ENCODE measurements at regions not wholly inside any gene's neighbourhood (a gene's known extent, or its start where the extent isn't known, plus 50 kb on each side); places are given as distances from the start of the nearest gene placed in this dataset.
"Not testable (repeated sequence)": the region's sequence is repeated elsewhere in the genome, so short reads cannot be mapped to it uniquely, and the experiment has no call there.

- H3K27ac ChIP-seq (ENCODE audit: low read depth, low read length); H3K27me3 ChIP-seq (replicated peaks in 1 of 4; ENCODE audit: control insufficient read depth in 3 of 4, extremely low read depth in 1 of 4, insufficient read depth in 3 of 4, low read length in 3 of 4); H4K91ac ChIP-seq (replicated peaks; ENCODE audit: insufficient read length, low read length); H2BK15ac ChIP-seq (ENCODE audit: low read length); H3K4ac ChIP-seq (replicated peaks; ENCODE audit: insufficient read length, low read depth, low read length); H3K18ac ChIP-seq (ENCODE audit: extremely low read depth, low read length); H2BK20ac ChIP-seq (ENCODE audit: low read length); CTCF ChIA-PET (ENCODE audit: partially characterized antibody); FAIRE-seq; H2BK5ac ChIP-seq (ENCODE audit: low read depth, low read length); POLR2A ChIA-PET (ENCODE audit: partially characterized antibody); H3K23me2 ChIP-seq (ENCODE audit: low read depth, low read length); H3K79me1 ChIP-seq (ENCODE audit: low read depth, low read length); H3K36me3 ChIP-seq (ENCODE audit: control insufficient read depth in 2 of 4, insufficient read depth in 4 of 4, low read length in 3 of 4); H3K14ac ChIP-seq (ENCODE audit: insufficient read length); H3K56ac ChIP-seq (replicated peaks; ENCODE audit: insufficient read length, low read depth, low read length); H4K8ac ChIP-seq (ENCODE audit: extremely low read depth, insufficient read depth, low read length); H3K79me2 ChIP-seq (ENCODE audit: control insufficient read depth in 1 of 2, insufficient read depth in 2 of 2, low read length in 2 of 2); DNase-seq (ENCODE audit: low read depth in 1 of 2, low spot score in 2 of 2); H2BK12ac ChIP-seq (ENCODE audit: low read depth, low read length); H4K5ac ChIP-seq (ENCODE audit: insufficient read length, low read depth, low read length); H4K20me1 ChIP-seq (replicated peaks in 1 of 2; ENCODE audit: control insufficient read depth in 1 of 2, insufficient read depth in 2 of 2, low read length in 2 of 2); H3K4me1 ChIP-seq (replicated peaks in 1 of 4; ENCODE audit: control insufficient read depth in 3 of 4, insufficient read depth in 4 of 4, low read length in 3 of 4); H3K9me3 ChIP-seq (ENCODE audit: insufficient read depth in 2 of 2, low read depth in 1 of 2, low read length in 1 of 2); H2BK120ac ChIP-seq (replicated peaks; ENCODE audit: low read depth, low read length); H3K4me3 ChIP-seq (ENCODE audit: extremely low read depth in 1 of 4, insufficient read depth in 2 of 4, low read depth in 3 of 4, low read length in 4 of 4); H2AK5ac ChIP-seq (ENCODE audit: low read depth, low read length); H3K4me2 ChIP-seq (ENCODE audit: insufficient read depth in 1 of 2, low read depth in 2 of 2, low read length in 2 of 2); H2AFZ ChIP-seq (ENCODE audit: low read length); H3K23ac ChIP-seq (ENCODE audit: insufficient read length); H3K9ac ChIP-seq (replicated peaks in 1 of 4; ENCODE audit: extremely low read depth in 1 of 4, low read depth in 3 of 4, low read length in 3 of 4): not testable (repeated sequence)
- 86% methylated on average over 3 of the region's 3 CpGs; no CpG with 5 or more reads in 1 of the 2 experiments for whole genome bisulfite sequencing, 2 experiments (ENCODE audit: extremely low coverage in 1 of 2, insufficient coverage in 1 of 2, insufficient read length in 1 of 2, insufficient replicate concordance in 2 of 2, low coverage in 1 of 2, low lambda C conversion rate in 2 of 2, missing lambda C conversion rate in 1 of 2)
Measured at GRCh38 chr2:142792328-142792727, 85.1 kb upstream of the KYNU start.

All from H1 (cell line).